ENCODE measurements at regions not wholly inside any gene's neighbourhood (a gene's known extent, or its start where the extent isn't known, plus 50 kb on each side); places are given as distances from the start of the nearest gene placed in this dataset.

DNA sequence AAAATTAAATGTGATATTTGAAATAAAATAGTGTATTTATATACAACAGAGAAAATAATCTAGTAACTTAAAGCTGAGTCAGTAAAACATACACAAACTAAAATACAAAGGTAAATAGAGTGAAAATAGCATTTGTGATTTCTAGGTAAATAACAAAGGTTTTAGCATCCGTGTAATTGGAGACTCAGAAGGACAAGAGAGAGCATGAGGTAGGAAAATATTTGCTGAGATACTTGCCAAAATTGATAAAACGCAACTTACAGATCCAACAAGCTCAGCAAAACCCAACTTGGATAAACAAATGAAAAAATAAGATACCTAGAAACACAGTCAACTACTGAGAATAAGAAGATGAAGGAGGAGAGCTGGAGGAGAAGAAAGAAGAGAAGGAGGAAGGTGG, 634.7 kb upstream of the CCDC179 start:
- no peak for DNase-seq

- no peak for DNase-seq
These were observed 636.1 kb upstream of the CCDC179 start for GRCh38 chr11:23496340-23496739.

DNA sequence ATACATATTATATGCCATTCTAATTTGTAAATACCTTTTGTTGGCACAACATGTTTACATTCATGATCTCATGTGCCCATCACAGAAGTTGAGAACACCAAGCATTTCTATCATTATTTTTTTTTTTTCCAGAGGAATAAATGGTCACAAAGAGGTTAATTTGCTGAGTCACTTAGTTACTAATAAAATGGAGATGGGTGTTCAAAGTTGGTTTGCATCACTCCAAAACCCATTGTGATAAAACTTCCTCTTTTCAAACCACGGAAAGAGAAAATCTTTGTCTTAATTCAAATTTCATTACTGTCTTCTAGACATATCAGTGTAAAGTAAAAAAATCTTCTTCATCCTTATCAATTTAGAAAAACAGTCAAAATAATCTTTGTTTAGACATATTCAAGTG, 636.8 kb upstream of the CCDC179 start:
- no peak for DNase-seq

DNA sequence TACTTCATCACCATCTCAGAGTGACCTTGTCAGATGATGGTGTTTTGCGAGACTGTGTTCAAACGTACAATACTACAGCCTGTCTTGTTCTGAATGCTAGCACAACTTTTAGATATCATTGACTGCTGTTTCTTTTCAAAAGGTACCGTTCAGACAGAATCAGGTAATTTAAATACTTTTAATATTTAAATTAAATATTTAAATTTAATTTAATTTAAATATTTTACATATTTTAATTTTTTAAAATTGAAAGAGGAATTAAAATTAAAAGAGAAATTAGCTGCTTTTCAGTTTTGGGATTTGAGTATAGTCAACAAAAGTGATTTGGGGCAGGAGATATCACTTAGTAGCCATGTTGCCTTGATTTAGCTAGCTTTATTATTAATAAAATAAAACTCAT, 642.1 kb upstream of the CCDC179 start:
- no peak for DNase-seq

DNA sequence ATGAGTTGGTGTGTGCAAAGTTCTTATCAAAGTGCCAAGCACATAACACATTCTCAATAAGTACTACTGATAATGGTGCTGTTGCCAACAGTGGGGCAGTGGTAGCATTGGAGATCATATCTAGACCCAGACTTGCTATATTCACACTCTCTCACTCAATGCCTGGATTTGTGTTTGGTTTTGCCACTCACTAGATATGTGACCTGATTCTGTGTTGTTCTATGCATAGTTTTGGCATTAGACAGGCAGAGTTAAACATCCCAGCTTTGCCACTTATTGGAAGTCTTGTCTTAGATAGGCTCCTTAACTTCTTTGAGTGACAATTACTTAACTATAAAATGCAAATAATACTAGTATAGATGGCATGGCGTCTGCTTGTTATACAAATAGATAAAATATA, 642.6 kb upstream of the CCDC179 start:
- no peak for DNase-seq

- DNase-seq: no peak
These were observed 648.7 kb upstream of the CCDC179 start for GRCh38 chr11:23509023-23509422.

DNA sequence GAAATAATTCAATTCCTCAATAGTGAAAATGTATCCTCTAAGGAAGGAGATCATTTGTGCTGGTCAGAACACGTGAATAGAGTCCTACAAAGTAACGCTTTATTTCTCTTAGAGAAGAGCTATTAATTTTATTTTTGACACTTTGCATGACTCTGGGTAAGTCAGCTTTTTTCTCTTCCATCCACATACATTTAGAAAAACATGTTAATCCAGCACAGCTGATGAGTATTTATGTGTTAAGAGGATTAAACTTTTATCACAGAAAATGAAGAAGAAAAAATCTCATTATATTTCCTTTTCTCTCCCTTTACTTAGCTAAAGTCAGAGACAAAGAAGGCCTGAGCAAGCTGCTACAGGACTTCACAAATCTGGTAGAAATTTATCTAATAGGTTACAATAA, 649.5 kb upstream of the CCDC179 start:
- DNase-seq: no peak

- DNase-seq: no peak
These were observed 658.9 kb upstream of the CCDC179 start for GRCh38 chr11:23519194-23519593.

DNA sequence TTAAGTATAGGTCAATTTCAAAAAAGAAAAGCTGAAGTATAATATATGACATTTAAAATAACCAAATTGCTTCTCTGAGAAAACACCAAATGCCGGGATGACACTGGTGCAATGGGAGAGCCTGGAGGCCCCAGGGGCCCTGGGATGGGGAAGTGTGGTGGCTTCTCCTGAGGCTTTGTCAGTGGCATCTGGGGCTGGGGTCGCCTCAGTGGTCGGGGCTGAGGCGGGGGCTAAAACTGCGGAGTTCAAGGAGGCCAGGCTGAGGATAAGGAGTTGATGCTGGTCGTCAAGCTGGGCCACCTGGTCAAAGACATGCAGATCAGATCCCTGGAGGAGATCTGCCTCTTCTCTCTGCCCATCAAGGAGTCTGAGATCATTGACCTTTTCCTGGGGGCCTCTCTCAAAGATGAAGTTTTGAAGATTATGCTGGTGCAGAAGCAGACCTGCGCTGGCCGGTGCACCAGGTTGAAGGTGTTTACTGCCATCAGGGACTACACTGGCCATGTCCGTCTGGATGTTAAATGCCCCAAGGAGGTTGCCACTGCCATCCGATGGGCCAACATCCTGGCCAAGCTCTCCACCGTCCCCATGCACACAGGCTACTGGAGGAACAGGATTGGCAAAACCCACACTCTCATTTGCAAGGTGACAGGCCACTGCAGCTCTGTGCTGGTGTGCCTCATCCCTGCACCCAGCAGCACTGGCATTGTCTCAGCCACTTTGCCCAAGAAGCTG, 660.1 kb upstream of the CCDC179 start:
- DNase-seq: no peak

- DNase-seq: no peak
These were observed 676.6 kb upstream of the CCDC179 start for GRCh38 chr11:23536907-23537306.

GRCh38 chr11:23539556-23539955, 679.3 kb upstream of the CCDC179 start:
- DNase-seq: no peak

GRCh38 chr11:23540101-23540561, 679.9 kb upstream of the CCDC179 start:
- no peak for DNase-seq

- no peak for DNase-seq
These were observed 681.9 kb upstream of the CCDC179 start for GRCh38 chr11:23542189-23542588.

DNA sequence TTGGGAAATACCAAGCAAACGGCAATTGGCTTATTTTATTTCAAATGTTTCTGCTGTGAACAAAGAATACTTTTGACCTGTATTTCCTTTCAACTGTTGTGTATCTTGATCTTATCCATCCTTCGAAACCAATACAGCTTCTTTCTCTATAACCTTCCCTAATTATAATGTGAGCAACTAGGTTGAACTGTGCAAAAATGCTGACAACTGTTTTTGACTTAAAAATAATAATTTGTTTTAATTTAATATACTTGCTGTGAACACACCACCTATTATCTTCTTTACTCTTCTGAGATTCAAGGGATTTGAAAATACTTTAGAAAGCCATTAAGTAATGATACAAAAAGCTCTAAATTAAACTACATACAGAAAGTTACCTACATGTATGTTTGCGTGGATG, 682.5 kb upstream of the CCDC179 start:
- DNase-seq: no peak

DNA sequence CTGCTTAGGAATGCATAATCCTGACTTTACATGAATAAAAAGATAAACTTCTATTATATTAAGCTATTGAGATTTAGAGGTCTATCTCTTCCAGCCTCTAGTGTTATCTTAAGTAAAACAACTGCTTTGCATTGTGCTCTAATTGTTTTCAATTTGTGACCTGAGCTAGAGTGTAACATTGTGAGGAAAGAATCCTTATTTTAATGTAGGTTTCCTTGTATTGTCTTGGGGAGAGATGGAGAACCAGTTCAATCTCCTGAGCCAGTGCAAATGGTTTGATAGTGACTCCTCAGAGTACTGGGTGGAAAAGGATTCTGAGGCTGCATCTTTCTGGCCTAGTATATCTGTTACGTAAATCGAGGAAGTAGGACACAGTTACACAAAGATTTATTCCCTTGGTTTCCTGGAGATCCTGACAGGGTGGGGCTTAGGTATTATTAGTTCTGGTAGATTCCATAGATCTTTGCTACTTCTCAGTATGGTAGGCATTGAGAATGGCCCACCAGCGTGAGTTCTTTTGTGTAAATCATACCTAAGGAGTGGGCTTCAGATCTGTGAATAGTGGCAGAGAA, 683.5 kb upstream of the CCDC179 start:
- no peak for DNase-seq

- no peak for DNase-seq
These were observed 691.4 kb upstream of the CCDC179 start for GRCh38 chr11:23551706-23552105.

- no peak for DNase-seq
These were observed 693.7 kb upstream of the CCDC179 start for GRCh38 chr11:23554002-23554401.

DNA sequence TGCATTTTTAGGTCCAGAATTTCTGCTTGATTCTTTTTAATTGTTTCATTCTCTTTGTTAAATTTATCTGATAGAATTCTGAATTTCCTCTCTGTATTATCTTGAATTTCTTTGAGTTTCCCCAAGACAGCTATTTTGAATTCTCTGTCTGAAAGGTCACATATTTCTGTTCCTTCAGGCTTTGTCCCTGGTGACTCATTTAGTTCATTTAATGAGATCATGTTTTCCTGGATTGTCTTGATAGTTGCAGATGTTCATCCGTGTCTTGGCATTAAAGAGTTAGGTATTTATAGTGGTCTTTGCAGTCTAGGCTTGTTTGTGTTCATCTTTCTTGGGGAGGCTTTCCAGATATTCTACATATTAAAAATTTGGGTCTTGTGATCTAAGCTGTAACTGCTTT, 694.8 kb upstream of the CCDC179 start:
- no peak for DNase-seq

- DNase-seq: no peak
These were observed 696.0 kb upstream of the CCDC179 start for GRCh38 chr11:23556163-23556750.

GRCh38 chr11:23563591-23563990, 703.3 kb upstream of the CCDC179 start:
- no peak for DNase-seq

DNA sequence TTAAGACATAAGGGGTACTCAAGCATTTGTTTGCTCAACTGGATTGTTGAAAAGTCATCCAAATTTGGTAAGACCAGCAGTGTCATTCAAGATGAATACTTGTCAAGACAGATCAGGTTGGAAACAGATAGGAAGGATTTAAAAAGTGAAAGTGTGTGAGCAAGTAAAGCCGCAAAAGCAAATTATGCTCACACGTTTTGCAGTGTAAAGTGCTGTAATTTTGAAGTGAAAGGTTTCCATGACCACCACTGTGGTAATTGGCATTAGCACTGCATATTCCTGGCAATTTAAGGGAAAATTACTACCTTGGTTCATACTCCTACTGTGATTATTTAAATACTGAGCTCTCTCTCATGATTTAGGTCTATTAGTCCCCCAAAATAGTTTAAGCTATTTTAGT, 704.1 kb upstream of the CCDC179 start:
- DNase-seq: no peak

- no peak for DNase-seq
These were observed 708.9 kb upstream of the CCDC179 start for GRCh38 chr11:23569134-23569533.

GRCh38 chr11:23569547-23569946, 709.3 kb upstream of the CCDC179 start:
- DNase-seq: no peak

GRCh38 chr11:23570828-23571227, 710.6 kb upstream of the CCDC179 start:
- DNase-seq: no peak

- no peak for DNase-seq
These were observed 713.2 kb upstream of the CCDC179 start for GRCh38 chr11:23573429-23573828.

All from hippocampal formation (tissue), 2 donors.